PC-9 (cell line): ENCODE measurements at regions not wholly inside any gene's neighbourhood (a gene's known extent, or its start where the extent isn't known, plus 50 kb on each side); places are given as distances from the start of the nearest gene placed in this dataset.

Experiments
- BruUV-seq: library from RNA; stranded (reverse); fragments of 400-500 nt; replicated peaks from 2 replicates; lab custom pipeline; 2021; lab: Mats Ljungman, UMichigan
- CTCF ChIA-PET: fragments of 300-600 bp; sonication (Branson Sonifier 250); formaldehyde crosslinking; loops from one replicate; lab custom pipeline; 2022; ENCODE audit warnings: antibody characterized with exemption; lab: Charles Lee
- POLR2A ChIA-PET: fragments of 300-600 bp; sonication (Branson Sonifier 250); formaldehyde crosslinking; loops from one replicate; lab custom pipeline; 2022; ENCODE audit warnings: antibody characterized with exemption; ENCODE audit not compliant: unreplicated experiment; lab: Charles Lee
- DNase-seq, 2 experiments: peaks; one replicate each; pipeline versions ENCODE4 v3.0.0 to v3.0.0-alpha.2; 2015 to 2022; ENCODE audit warnings: mixed read lengths in 1 of 2
- H2AFZ ChIP-seq: fragments of 200-600 bp; sonication (generic); 2 replicates; pipeline ENCODE4 v1.8.1; 2017; ENCODE audit warnings: antibody characterized with exemption
- H3F3A ChIP-seq: fragments of 200-600 bp; sonication (generic); 2 replicates; pipeline ENCODE4 v1.8.1; 2017; ENCODE audit warnings: antibody characterized with exemption, mild to moderate bottlenecking, low read depth; ENCODE audit not compliant: insufficient read depth
- H3K27ac ChIP-seq: fragments of 200-600 bp; sonication (generic); 2 replicates; pipeline ENCODE4 v1.6.1; 2016; ENCODE audit warnings: mixed run types
- H3K27me3 ChIP-seq: fragments of 200-600 bp; sonication (generic); 2 replicates; pipeline ENCODE4 v1.6.1; 2016; ENCODE audit warnings: low read depth, mixed run types; ENCODE audit not compliant: insufficient read depth
- H3K36me3 ChIP-seq: fragments of 200-600 bp; sonication (generic); 2 replicates; pipeline ENCODE4 v1.6.1; 2016; ENCODE audit warnings: low read depth, mixed run types
- H3K4me1 ChIP-seq: fragments of 200-600 bp; sonication (generic); replicated peaks from 2 replicates; pipeline ENCODE4 v1.6.1; 2016; ENCODE audit warnings: mixed run types; ENCODE audit not compliant: insufficient read depth
- H3K4me2 ChIP-seq: fragments of 200-600 bp; sonication (generic); 2 replicates; pipeline ENCODE4 v1.6.1; 2017; ENCODE audit warnings: mixed run types
- H3K4me3 ChIP-seq: fragments of 200-600 bp; sonication (generic); 2 replicates; pipeline ENCODE4 v1.6.1; 2016; ENCODE audit warnings: mixed run types
- H3K79me2 ChIP-seq: fragments of 200-600 bp; sonication (generic); 2 replicates; pipeline ENCODE4 v1.6.1; 2017; ENCODE audit warnings: low read depth, mixed run types
- H3K9me2 ChIP-seq: fragments of 200-600 bp; sonication (generic); 2 replicates; pipeline ENCODE4 v1.8.1; 2017; ENCODE audit warnings: mild to moderate bottlenecking; ENCODE audit not compliant: insufficient read depth
- H3K9me3 ChIP-seq: fragments of 200-600 bp; sonication (generic); 2 replicates; pipeline ENCODE4 v1.8.1; 2016; ENCODE audit warnings: low read depth; ENCODE audit not compliant: insufficient read depth
- H4K20me1 ChIP-seq: fragments of 200-600 bp; sonication (generic); 2 replicates; pipeline ENCODE4 v1.8.1; 2017; ENCODE audit not compliant: insufficient read depth
- CTCF ChIP-seq: fragments of 200-600 bp; sonication (generic); conservative IDR thresholded peaks from 2 replicates; pipeline ENCODE4 v1.6.1; 2017; ENCODE audit warnings: mixed run types, antibody characterized with exemption, mild to moderate bottlenecking, moderate library complexity
- EZH2 ChIP-seq: fragments of 200-600 bp; sonication (generic); IDR thresholded peaks from 2 replicates; pipeline ENCODE4 v1.8.0; 2017; ENCODE audit warnings: antibody characterized with exemption, low read depth
- intact Hi-C: fragments of 100-400 bp; cut with micrococcal nuclease; formaldehyde crosslinking; loops from one replicate; pipeline ENCODE4 v1.10.0; 2022; ENCODE audit not compliant: unreplicated experiment

GRCh38 chr9:111096051-111096450, 57.8 kb upstream of the LPAR1 start:
- H3K9me3 ChIP-seq: no peaks in the 10 kb centered on the region
- no peaks in the 10 kb centered on the region for H3K79me2 ChIP-seq
- no peak overlapping the region for H3K4me2 ChIP-seq
- DNase-seq: no peak
- H3K4me1 ChIP-seq: 0 out of 2 replicates have a peak, but pooled peaks cover 6% of the 10 kb centered on the region
- BruUV-seq: no TSS peak
- no peaks in the 10 kb centered on the region for H3K27me3 ChIP-seq
- no peaks in the 10 kb centered on the region for H3K9me2 ChIP-seq
- ChIA-PET CTCF (no interaction called here), POLR2A (no interaction called here)
- H3K27ac ChIP-seq: no peak overlapping the region
- no peaks in the 10 kb centered on the region for H3K36me3 ChIP-seq
- H2AFZ ChIP-seq: no peak overlapping the region
- no peaks in the 10 kb centered on the region for H3F3A ChIP-seq
- H3K4me3 ChIP-seq: no peak overlapping the region
- intact Hi-C loops: no loop called here
- no peaks in the 10 kb centered on the region for H4K20me1 ChIP-seq
- no peak for TF ChIP-seq CTCF
- no peak for TF ChIP-seq EZH2

- no peak for DNase-seq
- no peak overlapping the region for H3K27ac ChIP-seq
- no peak overlapping the region for H2AFZ ChIP-seq
- H3K4me1 ChIP-seq: 0 out of 2 replicates have a peak, but pooled peaks cover 6% of the 10 kb centered on the region
- no peaks in the 10 kb centered on the region for H3K36me3 ChIP-seq
- H3K27me3 ChIP-seq: no peaks in the 10 kb centered on the region
- intact Hi-C loops: no loop called here
- no peaks in the 10 kb centered on the region for H3K9me2 ChIP-seq
- no peak for TF ChIP-seq EZH2
- no peak for TF ChIP-seq CTCF
- CTCF ChIA-PET: no interaction called here
- no peaks in the 10 kb centered on the region for H4K20me1 ChIP-seq
- H3K9me3 ChIP-seq: no peaks in the 10 kb centered on the region
- no peak overlapping the region for H3K4me2 ChIP-seq
- no peaks in the 10 kb centered on the region for H3K79me2 ChIP-seq
- H3K4me3 ChIP-seq: no peak overlapping the region
- POLR2A ChIA-PET: no interaction called here
- BruUV-seq: no TSS peak
- H3F3A ChIP-seq: no peaks in the 10 kb centered on the region
Observed at GRCh38 chr9:111095441-111095840, 57.2 kb upstream of the LPAR1 start.

- Histone ChIP-seq H2AFZ (peak overlapping the region; percentile 67), H3K9me2 (no peaks in the 10 kb centered on the region), H3K9me3 (no peaks in the 10 kb centered on the region), H3K4me2 (peak overlapping the region; percentile 13; the same call in 1 of the 2 replicates), H3K4me3 (no peak overlapping the region), H3K27ac (no peak overlapping the region), H3F3A (no peaks in the 10 kb centered on the region), H4K20me1 (no peaks in the 10 kb centered on the region), H3K79me2 (no peaks in the 10 kb centered on the region), H3K36me3 (no peaks in the 10 kb centered on the region), H3K4me1 (0 out of 2 replicates have a peak, but pooled peaks cover 6% of the 10 kb centered on the region), H3K27me3 (no peaks in the 10 kb centered on the region)
- BruUV-seq: no TSS peak
- TF ChIP-seq CTCF (no peak), EZH2 (no peak)
- intact Hi-C loops: no loop called here
- ChIA-PET POLR2A (no interaction called here), CTCF (no interaction called here)
- no peak for DNase-seq
Observed at GRCh38 chr9:111094958-111095357, 56.7 kb upstream of the LPAR1 start.
